IMR-90 (cell line): ENCODE measurements at regions not wholly inside any gene's neighbourhood (a gene's known extent, or its start where the extent isn't known, plus 50 kb on each side); places are given as distances from the start of the nearest gene placed in this dataset.

Source experiments
- ATAC-seq: fragments of 200-7000 bp; cut with Tn5 transposase; 2 replicates; pipeline ENCODE4 v1.9.1; 2020; ENCODE audit warnings: low read depth, mild to moderate bottlenecking, moderate library complexity
- BruUV-seq: library from RNA; stranded (reverse); fragments of 400-500 nt; replicated peaks from 2 replicates; lab custom pipeline; 2021; lab: Mats Ljungman, UMichigan
- CTCF ChIA-PET: fragments of 300-600 bp; formaldehyde crosslinking; extraction: SDS; loops from one replicate; lab custom pipeline; 2021; ENCODE audit warnings: antibody characterized with exemption; lab: Yijun Ruan, JAX
- POLR2A ChIA-PET: fragments of 300-600 bp; sonication (Branson Sonifier 250); formaldehyde crosslinking; loops from one replicate; lab custom pipeline; 2022; ENCODE audit warnings: antibody characterized with exemption; ENCODE audit not compliant: unreplicated experiment; lab: Charles Lee
- DNase-seq: peaks from one replicate; pipeline ENCODE4 v3.0.0; 2013
- H2AFZ ChIP-seq: replicated peaks from 2 replicates; pipeline ENCODE3; 2013; ENCODE audit warnings: low read length, mild to moderate bottlenecking; ENCODE audit not compliant: poor library complexity
- H2AK5ac ChIP-seq: 2 replicates; pipeline ENCODE4 v1.6.1; 2013; ENCODE audit warnings: low read depth, low read length, inconsistent platforms
- H2AK9ac ChIP-seq: replicated peaks from 2 replicates; pipeline ENCODE3; 2013; ENCODE audit warnings: mild to moderate bottlenecking, low read depth, low read length, moderate library complexity; ENCODE audit not compliant: poor library complexity
- H2BK120ac ChIP-seq: 2 replicates; pipeline ENCODE4 v1.6.1; 2013; ENCODE audit warnings: low read depth, low read length, inconsistent platforms
- H2BK15ac ChIP-seq: 3 replicates; pipeline ENCODE4 v1.6.1; 2013; ENCODE audit warnings: low read depth, low read length, inconsistent platforms
- H2BK20ac ChIP-seq: 2 replicates; pipeline ENCODE4 v1.6.1; 2013; ENCODE audit warnings: low read depth, mild to moderate bottlenecking, inconsistent platforms, low read length, moderate library complexity
- H2BK5ac ChIP-seq: 2 replicates; pipeline ENCODE4 v1.6.1; 2013; ENCODE audit warnings: mild to moderate bottlenecking, low read depth, low read length, inconsistent platforms; ENCODE audit not compliant: poor library complexity, severe bottlenecking
- H3K14ac ChIP-seq: replicated peaks from 2 replicates; pipeline ENCODE4 v1.6.1; 2013; ENCODE audit warnings: low read depth, low read length, inconsistent platforms
- H3K18ac ChIP-seq: 2 replicates; pipeline ENCODE4 v1.6.1; 2013; ENCODE audit warnings: low read depth, low read length, control low read depth
- H3K23ac ChIP-seq: 2 replicates; pipeline ENCODE4 v1.6.1; 2013; ENCODE audit warnings: low read depth, low read length, inconsistent platforms
- H3K27ac ChIP-seq: 2 replicates; pipeline ENCODE4 v1.5.1; 2013; ENCODE audit warnings: mild to moderate bottlenecking, control low read depth, low read length; ENCODE audit not compliant: insufficient read depth
- H3K27me3 ChIP-seq: 2 replicates; pipeline ENCODE4 v1.6.1; 2013; ENCODE audit warnings: low read length; ENCODE audit not compliant: control insufficient read depth, insufficient read depth
- H3K36me3 ChIP-seq: 2 replicates; pipeline ENCODE4 v1.6.1; 2013; ENCODE audit warnings: low read length, mixed read lengths; ENCODE audit not compliant: control insufficient read depth, insufficient read depth
- H3K4ac ChIP-seq: 2 replicates; pipeline ENCODE4 v1.6.1; 2013; ENCODE audit warnings: low read depth, low read length, inconsistent platforms
- H3K4me1 ChIP-seq: 2 replicates; pipeline ENCODE4 v1.6.1; 2013; ENCODE audit warnings: low read length, mixed read lengths; ENCODE audit not compliant: control insufficient read depth, insufficient read depth
- H3K4me2 ChIP-seq: 2 replicates; pipeline ENCODE4 v1.6.1; 2013; ENCODE audit warnings: low read depth, mild to moderate bottlenecking, control low read depth, low read length, moderate library complexity
- H3K4me3 ChIP-seq: 2 replicates; pipeline ENCODE4 v1.5.1; 2013; ENCODE audit warnings: low read depth, mild to moderate bottlenecking, control low read depth, low read length, moderate library complexity; ENCODE audit not compliant: insufficient read depth
- H3K56ac ChIP-seq: 2 replicates; pipeline ENCODE4 v1.6.1; 2013; ENCODE audit warnings: low read length, inconsistent platforms; ENCODE audit not compliant: insufficient read depth; ENCODE audit errors: extremely low read depth
- H3K79me1 ChIP-seq, 2 experiments: 2 replicates each; pipeline ENCODE4 v1.6.1; 2013; ENCODE audit warnings: low read length in 2 of 2, inconsistent platforms in 1 of 2, low read depth in 1 of 2
- H3K9ac ChIP-seq: 2 replicates; pipeline ENCODE4 v1.6.1; 2013; ENCODE audit warnings: low read depth, low read length, control low read depth
- H3K9me1 ChIP-seq: 2 replicates; pipeline ENCODE4 v1.6.1; 2013; ENCODE audit warnings: low read length, inconsistent platforms; ENCODE audit not compliant: insufficient read depth
- H3K9me3 ChIP-seq: 2 replicates; pipeline ENCODE4 v1.6.1; 2013; ENCODE audit warnings: low read length; ENCODE audit not compliant: control insufficient read depth, insufficient read depth
- H4K20me1 ChIP-seq: 2 replicates; pipeline ENCODE4 v1.6.1; 2013; ENCODE audit warnings: low read length, inconsistent platforms; ENCODE audit not compliant: insufficient read depth
- H4K5ac ChIP-seq: 2 replicates; pipeline ENCODE4 v1.6.1; 2013; ENCODE audit warnings: mild to moderate bottlenecking, low read depth, low read length, control low read depth
- H4K8ac ChIP-seq, 2 experiments: 2 replicates each; pipeline ENCODE4 v1.6.1; 2013; ENCODE audit warnings: low read depth in 2 of 2, low read length in 2 of 2, control low read depth in 1 of 2, inconsistent platforms in 1 of 2
- H4K91ac ChIP-seq: 2 replicates; pipeline ENCODE4 v1.6.1; 2013; ENCODE audit warnings: low read depth, low read length, inconsistent platforms; ENCODE audit not compliant: insufficient read depth
- BHLHE40 ChIP-seq: fragments of 150-350 bp; IDR thresholded peaks from 2 replicates; pipeline ENCODE4 v1.6.1; 2016; ENCODE audit warnings: mild to moderate bottlenecking, low read depth, low read length
- CEBPB ChIP-seq: IDR thresholded peaks from 2 replicates; pipeline ENCODE4 v1.6.1; 2012; ENCODE audit warnings: low read depth, low read length, improper control_type of control experiment
- CHD1 ChIP-seq: IDR thresholded peaks from 2 replicates; pipeline ENCODE4 v1.6.1; 2012; ENCODE audit warnings: low read depth, low read length, improper control_type of control experiment
- CTCF ChIP-seq: conservative IDR thresholded peaks from 2 replicates; pipeline ENCODE4 v1.5.1; 2012; ENCODE audit warnings: mild to moderate bottlenecking, low read depth, low read length, improper control_type of control experiment
- ELK1 ChIP-seq: fragments of 150-350 bp; IDR thresholded peaks from 2 replicates; pipeline ENCODE4 v1.6.1; 2016; ENCODE audit warnings: low read depth, mild to moderate bottlenecking, low read length, moderate library complexity, borderline replicate concordance
- FOS ChIP-seq: fragments of 150-350 bp; IDR thresholded peaks from 2 replicates; pipeline ENCODE4 v1.6.1; 2016; ENCODE audit warnings: low read depth, low read length
- MAFK ChIP-seq: IDR thresholded peaks from 2 replicates; pipeline ENCODE4 v1.6.1; 2012; ENCODE audit warnings: low read depth, low read length, improper control_type of control experiment
- MAZ ChIP-seq: IDR thresholded peaks from 2 replicates; pipeline ENCODE4 v1.6.1; 2012; ENCODE audit warnings: low read depth, mild to moderate bottlenecking, low read length, improper control_type of control experiment, moderate library complexity, borderline replicate concordance
- MXI1 ChIP-seq: IDR thresholded peaks from 2 replicates; pipeline ENCODE4 v1.6.1; 2012; ENCODE audit warnings: low read depth, mild to moderate bottlenecking, low read length, moderate library complexity, borderline replicate concordance
- NFE2L2 ChIP-seq: fragments of 150-350 bp; IDR thresholded peaks from 2 replicates; pipeline ENCODE4 v1.6.1; 2016; ENCODE audit warnings: low read depth, mild to moderate bottlenecking, low read length
- POLR2A ChIP-seq: IDR thresholded peaks from 2 replicates; pipeline ENCODE4 v1.6.1; 2012; ENCODE audit warnings: mild to moderate bottlenecking, low read depth, low read length
- RAD21 ChIP-seq: IDR thresholded peaks from 2 replicates; pipeline ENCODE4 v1.6.1; 2012; ENCODE audit warnings: low read length, improper control_type of control experiment
- RCOR1 ChIP-seq: IDR thresholded peaks from 2 replicates; pipeline ENCODE4 v1.6.1; 2012; ENCODE audit warnings: mild to moderate bottlenecking, low read length, improper control_type of control experiment; ENCODE audit not compliant: insufficient replicate concordance
- RFX5 ChIP-seq: IDR thresholded peaks from 2 replicates; pipeline ENCODE4 v1.8.0; 2012; ENCODE audit warnings: low read depth, mild to moderate bottlenecking, low read length, moderate library complexity
- SMC3 ChIP-seq: fragments of 150-350 bp; IDR thresholded peaks from 2 replicates; pipeline ENCODE4 v1.6.1; 2016; ENCODE audit warnings: low read depth, mild to moderate bottlenecking, antibody characterized with exemption, low read length, moderate library complexity
- USF2 ChIP-seq: fragments of 150-350 bp; IDR thresholded peaks from 2 replicates; pipeline ENCODE4 v1.6.1; 2017; ENCODE audit warnings: mild to moderate bottlenecking, antibody characterized with exemption, low read length, low read depth
- whole genome bisulfite sequencing, 2 experiments: methylation state at CpG; one replicate each; pipeline versions ENCODE4 v1.1.5 to v1.1.7; 2013; ENCODE audit warnings: missing lambda C conversion rate in 2 of 2; ENCODE audit not compliant: insufficient read length in 1 of 2; ENCODE audit errors: extremely low coverage in 2 of 2; 5-methylcytosine and 5-hydroxymethylcytosine counted together
- dilution Hi-C: fragments of 300-500 bp; cut with HindIII; formaldehyde crosslinking; loops from one replicate; pipeline ENCODE4 v1.14.3; 2018; ENCODE audit warnings: low sequenced_read_pairs; ENCODE audit not compliant: unreplicated experiment
- in situ Hi-C: fragments of 300-500 bp; cut with MboI; formaldehyde crosslinking; loops from 3 replicates; pipeline ENCODE4 v1.14.3; 2019; ENCODE audit warnings: low sequenced_read_pairs, inconsistent platforms, mixed read lengths
- intact Hi-C: fragments of 100-400 bp; cut with micrococcal nuclease; formaldehyde crosslinking; loops from 2 replicates; pipeline ENCODE4 v1.10.0; 2022

GRCh38 chr2:569681-570080 is 107.5 kb downstream of the TMEM18 start:
- Histone ChIP-seq H3K56ac (no peak overlapping the region), H4K8ac (no peak overlapping the region), H2AFZ (no peak overlapping the region), H3K9ac (no peak overlapping the region), H2BK5ac (no peak overlapping the region), H3K14ac (no peak overlapping the region), H2BK20ac (no peak overlapping the region), H3K9me3 (peaks cover 38% of the 10 kb centered on the region), H4K91ac (no peak overlapping the region), H3K4ac (no peak overlapping the region), H3K23ac (no peak overlapping the region), H4K20me1 (no peaks in the 10 kb centered on the region), H2BK15ac (no peak overlapping the region), H3K4me2 (no peak overlapping the region), H3K79me1 (no peaks in the 10 kb centered on the region), H2AK5ac (no peak overlapping the region), H3K27me3 (no peaks in the 10 kb centered on the region), H3K36me3 (no peaks in the 10 kb centered on the region), H3K4me1 (no peaks in the 10 kb centered on the region), H3K9me1 (no peaks in the 10 kb centered on the region), H3K18ac (no peak overlapping the region), H3K4me3 (no peak overlapping the region), H4K5ac (no peak overlapping the region), H2AK9ac (no peak overlapping the region), H3K27ac (no peak overlapping the region), H2BK120ac (no peak overlapping the region)
- 17% methylated on average over 1 of the region's 3 CpGs; no CpG with 5 or more reads in 1 of the 2 experiments for WGBS, 2 experiments
- intact Hi-C loops, result no loop called here
- ChIA-PET POLR2A (no interaction called here), CTCF (no interaction called here)
- BruUV-seq, result no TSS peak
- TF ChIP-seq USF2 (no peak), CEBPB (no peak), POLR2A (no peak), MAFK (no peak), BHLHE40 (no peak), ELK1 (no peak), NFE2L2 (no peak), CHD1 (no peak), FOS (no peak), RCOR1 (no peak), RAD21 (no peak), MAZ (no peak), CTCF (no peak), SMC3 (no peak), MXI1 (no peak), RFX5 (no peak)
- in situ Hi-C loops, result no loop called here
- no peak for ATAC-seq
- dilution Hi-C loops, result no loop called here
- DNase-seq, result no peak
